ENCODE measurements at regions not wholly inside any gene's neighbourhood (a gene's known extent, or its start where the extent isn't known, plus 50 kb on each side); places are given as distances from the start of the nearest gene placed in this dataset.

DNA sequence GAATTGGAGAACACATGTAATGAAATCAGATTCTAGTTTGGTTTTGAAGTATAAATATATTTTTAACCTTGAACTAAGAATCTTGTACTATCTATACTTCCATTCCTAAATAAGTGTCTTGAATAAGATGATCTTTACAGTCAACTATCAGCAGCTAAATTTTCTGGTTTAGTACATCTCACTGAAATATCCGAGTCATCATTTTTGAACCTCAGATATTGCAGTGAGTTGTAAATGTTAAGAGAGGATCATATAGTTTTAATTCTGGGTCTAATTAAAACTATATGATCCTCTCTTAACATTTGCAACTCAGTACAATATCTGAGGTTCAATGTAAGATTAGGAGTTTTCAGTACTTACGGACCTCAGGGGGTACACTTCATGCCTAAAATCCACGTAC is 768.8 kb upstream of the ADAMTS5 start:
- Histone ChIP-seq H3K27ac (ENCODE audit: low read depth, low read length) (no peak overlapping the region), H3K79me2 (ENCODE audit: insufficient read depth, low read length) (no peaks in the 10 kb centered on the region), H3K27me3 (ENCODE audit: insufficient read depth, low read length) (no peaks in the 10 kb centered on the region), H3K4me3 (ENCODE audit: insufficient read depth, low read length) (no peak overlapping the region), H3K4me1 (ENCODE audit: insufficient read depth, low read length) (no peaks in the 10 kb centered on the region), H3K4me2 (ENCODE audit: insufficient read depth, low read length) (no peak overlapping the region), H2AFZ (ENCODE audit: low read length) (no peak overlapping the region), H4K20me1 (ENCODE audit: insufficient read depth, low read length) (no peaks in the 10 kb centered on the region), H3K36me3 (ENCODE audit: insufficient read depth, low read length) (no peaks in the 10 kb centered on the region), H3K9me3 (ENCODE audit: low read depth, low read length) (no peaks in the 10 kb centered on the region)
- TF ChIP-seq CTCF (IDR thresholded peaks at IDR 0.05; ENCODE audit: extremely low read depth, low read depth, low read length) = no peak
- no peak for DNase-seq (ENCODE audit: insufficient read length, low spot score, missing footprints)

- H3K27me3 ChIP-seq (ENCODE audit: insufficient read depth, low read length) = no peaks in the 10 kb centered on the region
- no peak overlapping the region for H2AFZ ChIP-seq (ENCODE audit: low read length)
- no peaks in the 10 kb centered on the region for H3K36me3 ChIP-seq (ENCODE audit: insufficient read depth, low read length)
- H4K20me1 ChIP-seq (ENCODE audit: insufficient read depth, low read length) = no peaks in the 10 kb centered on the region
- H3K4me1 ChIP-seq (ENCODE audit: insufficient read depth, low read length) = no peaks in the 10 kb centered on the region
- no peak for DNase-seq (ENCODE audit: insufficient read length, low spot score, missing footprints)
- H3K27ac ChIP-seq (ENCODE audit: low read depth, low read length) = no peak overlapping the region
- no peak for TF ChIP-seq CTCF (IDR thresholded peaks at IDR 0.05; ENCODE audit: extremely low read depth, low read depth, low read length)
- no peaks in the 10 kb centered on the region for H3K9me3 ChIP-seq (ENCODE audit: low read depth, low read length)
- no peaks in the 10 kb centered on the region for H3K79me2 ChIP-seq (ENCODE audit: insufficient read depth, low read length)
- no peak overlapping the region for H3K4me3 ChIP-seq (ENCODE audit: insufficient read depth, low read length)
- H3K4me2 ChIP-seq (ENCODE audit: insufficient read depth, low read length) = no peak overlapping the region
Observed at GRCh38 chr21:27734146-27734545, 767.3 kb upstream of the ADAMTS5 start.

DNA sequence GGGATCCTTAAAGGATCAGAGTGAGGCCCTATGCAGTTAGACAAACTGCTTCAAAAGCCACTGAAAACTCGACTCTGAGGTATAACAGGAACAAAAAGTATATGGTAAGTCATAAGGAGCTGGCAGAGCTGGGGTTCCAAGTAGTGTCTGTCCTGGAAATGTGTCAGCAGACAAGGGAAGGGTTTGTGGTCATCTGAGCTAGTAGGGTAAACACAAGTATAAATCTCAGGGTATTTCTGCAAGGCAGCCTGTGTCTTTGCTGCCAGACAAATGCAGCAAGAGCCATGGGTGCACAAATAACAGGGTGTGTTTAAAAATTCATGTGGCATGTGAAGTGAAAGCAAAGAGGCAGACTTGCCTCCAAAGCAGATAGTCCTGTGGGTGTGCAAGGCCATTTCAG is 759.0 kb upstream of the ADAMTS5 start:
- no peak for DNase-seq (ENCODE audit: insufficient read length, low spot score, missing footprints)

DNA sequence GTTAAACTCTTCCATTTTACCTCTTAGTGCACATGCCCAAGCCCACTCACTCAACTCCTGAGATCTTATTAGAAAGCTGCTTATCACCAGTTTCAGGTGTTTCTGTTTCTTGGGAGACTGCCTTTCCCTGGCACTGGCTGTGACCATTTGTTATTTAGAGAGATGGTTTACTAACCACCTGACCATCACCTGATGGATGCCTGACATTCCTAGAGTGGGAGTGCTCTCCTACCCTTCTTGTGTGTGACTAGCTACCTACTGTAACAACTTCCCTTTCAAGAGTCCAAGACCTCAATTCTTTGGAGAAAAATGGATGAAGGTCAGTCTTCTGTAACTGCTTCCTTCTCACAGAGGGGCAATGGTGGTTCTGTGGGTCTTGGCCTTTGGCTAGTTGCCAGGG is 755.2 kb upstream of the ADAMTS5 start:
- no peaks in the 10 kb centered on the region for H3K36me3 ChIP-seq (ENCODE audit: insufficient read depth, low read length)
- H3K4me1 ChIP-seq (ENCODE audit: insufficient read depth, low read length) = no peaks in the 10 kb centered on the region
- no peak overlapping the region for H2AFZ ChIP-seq (ENCODE audit: low read length)
- no peaks in the 10 kb centered on the region for H3K79me2 ChIP-seq (ENCODE audit: insufficient read depth, low read length)
- H3K27ac ChIP-seq (ENCODE audit: low read depth, low read length) = no peak overlapping the region
- no peak overlapping the region for H3K4me2 ChIP-seq (ENCODE audit: insufficient read depth, low read length)
- H3K4me3 ChIP-seq (ENCODE audit: insufficient read depth, low read length) = no peak overlapping the region
- H4K20me1 ChIP-seq (ENCODE audit: insufficient read depth, low read length) = no peaks in the 10 kb centered on the region
- H3K9me3 ChIP-seq (ENCODE audit: low read depth, low read length) = no peaks in the 10 kb centered on the region
- no peak for DNase-seq (ENCODE audit: insufficient read length, low spot score, missing footprints)
- no peaks in the 10 kb centered on the region for H3K27me3 ChIP-seq (ENCODE audit: insufficient read depth, low read length)
- no peak for TF ChIP-seq CTCF (IDR thresholded peaks at IDR 0.05; ENCODE audit: extremely low read depth, low read depth, low read length)

More for the DNA sequence above, 759.0 kb upstream of the ADAMTS5 start:
- H2AFZ ChIP-seq (ENCODE audit: low read length) = peak overlapping the region; percentile 11
- H3K9me3 ChIP-seq (ENCODE audit: low read depth, low read length) = no peaks in the 10 kb centered on the region
- H4K20me1 ChIP-seq (ENCODE audit: insufficient read depth, low read length) = no peaks in the 10 kb centered on the region
- H3K79me2 ChIP-seq (ENCODE audit: insufficient read depth, low read length) = no peaks in the 10 kb centered on the region
- no peak for TF ChIP-seq CTCF (IDR thresholded peaks at IDR 0.05; ENCODE audit: extremely low read depth, low read depth, low read length)
- no peaks in the 10 kb centered on the region for H3K36me3 ChIP-seq (ENCODE audit: insufficient read depth, low read length)
- no peaks in the 10 kb centered on the region for H3K27me3 ChIP-seq (ENCODE audit: insufficient read depth, low read length)
- peak overlapping the region; percentile 25 for H3K4me2 ChIP-seq (ENCODE audit: insufficient read depth, low read length)
- H3K4me3 ChIP-seq (ENCODE audit: insufficient read depth, low read length) = no peak overlapping the region
- H3K4me1 ChIP-seq (ENCODE audit: insufficient read depth, low read length) = no peaks in the 10 kb centered on the region
- H3K27ac ChIP-seq (ENCODE audit: low read depth, low read length) = no peak overlapping the region

All from osteoblast (primary cell).